NB4 (cell line): ENCODE measurements at regions not wholly inside any gene's neighbourhood (a gene's known extent, or its start where the extent isn't known, plus 50 kb on each side); places are given as distances from the start of the nearest gene placed in this dataset.
"Not testable (repeated sequence)": the region's sequence is repeated elsewhere in the genome, so short reads cannot be mapped to it uniquely, and the experiment has no call there.

Source experiments
- MYC ChIP-seq: IDR thresholded peaks from 2 replicates; pipeline ENCODE4 v1.6.1; 2011; ENCODE audit warnings: low read depth, low read length
- POLR2A ChIP-seq: IDR thresholded peaks from 2 replicates; pipeline ENCODE4 v1.6.1; 2011; ENCODE audit warnings: mild to moderate bottlenecking; ENCODE audit not compliant: insufficient read length; ENCODE audit errors: extremely low read depth
- TF ChIP-seq, protein P1 (sequence below): IDR thresholded peaks from one replicate; pipeline ENCODE4 v1.5.1; 2012; ENCODE audit warnings: low read depth, low read length

DNA sequence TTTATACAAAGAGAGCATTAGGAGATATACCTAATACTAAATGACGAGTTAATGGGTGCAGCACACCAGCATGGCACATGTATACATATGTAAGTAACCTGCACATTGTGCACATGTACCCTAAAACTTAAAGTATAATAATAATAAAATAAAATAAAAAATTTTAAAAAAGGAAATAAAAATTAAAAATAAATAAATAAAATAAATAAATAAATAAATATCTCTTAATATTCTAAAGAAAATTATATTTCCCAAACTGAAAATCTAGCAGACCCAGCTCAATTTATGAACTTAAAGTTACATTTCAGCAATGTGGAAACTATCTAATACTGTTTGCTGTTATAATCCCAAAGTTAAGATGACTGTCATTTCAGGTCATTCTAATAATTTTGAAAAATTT lies 319.2 kb upstream of the TFAP2D start:
- not testable (repeated sequence) for TF ChIP-seq MYC, POLR2A
- TF ChIP-seq, protein P1, sequence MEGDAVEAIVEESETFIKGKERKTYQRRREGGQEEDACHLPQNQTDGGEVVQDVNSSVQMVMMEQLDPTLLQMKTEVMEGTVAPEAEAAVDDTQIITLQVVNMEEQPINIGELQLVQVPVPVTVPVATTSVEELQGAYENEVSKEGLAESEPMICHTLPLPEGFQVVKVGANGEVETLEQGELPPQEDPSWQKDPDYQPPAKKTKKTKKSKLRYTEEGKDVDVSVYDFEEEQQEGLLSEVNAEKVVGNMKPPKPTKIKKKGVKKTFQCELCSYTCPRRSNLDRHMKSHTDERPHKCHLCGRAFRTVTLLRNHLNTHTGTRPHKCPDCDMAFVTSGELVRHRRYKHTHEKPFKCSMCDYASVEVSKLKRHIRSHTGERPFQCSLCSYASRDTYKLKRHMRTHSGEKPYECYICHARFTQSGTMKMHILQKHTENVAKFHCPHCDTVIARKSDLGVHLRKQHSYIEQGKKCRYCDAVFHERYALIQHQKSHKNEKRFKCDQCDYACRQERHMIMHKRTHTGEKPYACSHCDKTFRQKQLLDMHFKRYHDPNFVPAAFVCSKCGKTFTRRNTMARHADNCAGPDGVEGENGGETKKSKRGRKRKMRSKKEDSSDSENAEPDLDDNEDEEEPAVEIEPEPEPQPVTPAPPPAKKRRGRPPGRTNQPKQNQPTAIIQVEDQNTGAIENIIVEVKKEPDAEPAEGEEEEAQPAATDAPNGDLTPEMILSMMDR = not testable (repeated sequence)
